Ascending aorta (tissue), 2 donors: ENCODE measurements at regions not wholly inside any gene's neighbourhood (a gene's known extent, or its start where the extent isn't known, plus 50 kb on each side); places are given as distances from the start of the nearest gene placed in this dataset.

Experiments
- DNase-seq, 2 donors: peaks; one replicate each; pipeline ENCODE4 v3.0.0-alpha.2; 2019; ENCODE audit warnings: low spot score in 2 of 2
- H3K27ac ChIP-seq, 2 donors: fragments of 200-600 bp; sonication (generic); one replicate each; pipeline ENCODE4 v1.5.1; 2016 to 2017; ENCODE audit warnings: mild to moderate bottlenecking in 1 of 2
- H3K27me3 ChIP-seq: fragments of 200-600 bp; sonication (generic); one replicate; pipeline ENCODE4 v1.5.1; 2017
- H3K36me3 ChIP-seq, 2 donors: fragments of 200-600 bp; sonication (generic); one replicate each; pipeline ENCODE4 v1.5.1; 2016
- H3K4me1 ChIP-seq, 2 donors: fragments of 200-600 bp; sonication (generic); one replicate each; pipeline ENCODE4 v1.5.1; 2016 to 2017; ENCODE audit warnings: mild to moderate bottlenecking in 1 of 2
- H3K4me3 ChIP-seq, 2 donors: fragments of 200-600 bp; sonication (generic); one replicate each; pipeline ENCODE4 v1.5.1; 2016 to 2017; ENCODE audit warnings: mild to moderate bottlenecking in 1 of 2
- H3K9me3 ChIP-seq, 2 donors: fragments of 200-600 bp; sonication (generic); one replicate each; pipeline ENCODE4 v1.5.1; 2016
- CTCF ChIP-seq, 3 experiments: fragments of 200-600 bp in 2 of 3; fragments of 450-650 bp in 1 of 3; sonication (generic) in 2 of 3; IDR thresholded peaks; one replicate each; pipeline ENCODE4 v1.5.1; 2016 to 2019; ENCODE audit warnings: antibody characterized with exemption in 3 of 3, mild to moderate bottlenecking in 1 of 3, moderate library complexity in 1 of 3
- intact Hi-C: fragments of 100-400 bp; cut with DNase I; formaldehyde crosslinking; loops from one replicate; pipeline ENCODE4 v1.15.1; 2023

- intact Hi-C loops: no loop called here
- no peak overlapping the region for H3K27ac ChIP-seq
- TF ChIP-seq CTCF (IDR thresholded peaks at IDR 0.05): no peak
- no peaks in the 10 kb centered on the region for H3K9me3 ChIP-seq
- no peaks in the 10 kb centered on the region for H3K36me3 ChIP-seq
- no peaks in the 10 kb centered on the region for H3K27me3 ChIP-seq
- no peaks in the 10 kb centered on the region for H3K4me1 ChIP-seq
- H3K4me3 ChIP-seq: no peak overlapping the region
- no peak for DNase-seq
Observed at GRCh38 chr16:79982361-79982760, 381.8 kb upstream of the MAF start.

DNA sequence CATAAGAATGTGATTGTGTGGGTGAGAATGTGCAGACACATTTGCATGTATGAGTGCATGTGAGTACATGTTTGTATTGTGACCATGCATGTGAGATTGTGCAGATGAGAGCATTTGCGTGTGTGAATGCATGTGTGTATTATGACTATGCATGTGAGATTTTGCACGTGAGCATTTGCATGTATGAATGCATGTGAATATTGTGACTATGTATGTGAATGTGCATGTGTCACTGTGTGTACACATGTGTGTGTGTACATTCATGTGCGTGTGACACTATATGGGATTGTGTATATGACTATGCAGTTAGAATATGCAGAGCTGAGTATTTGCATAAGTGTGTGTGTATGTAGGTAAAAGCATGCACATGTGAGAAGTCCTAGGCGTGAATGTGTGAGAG is 381.3 kb upstream of the MAF start:
- Histone ChIP-seq H3K9me3 (no peaks in the 10 kb centered on the region), H3K27me3 (no peaks in the 10 kb centered on the region), H3K4me3 (no peak overlapping the region), H3K36me3 (no peaks in the 10 kb centered on the region), H3K4me1 (no peaks in the 10 kb centered on the region), H3K27ac (no peak overlapping the region)
- intact Hi-C loops: no loop called here
- TF ChIP-seq CTCF (IDR thresholded peaks at IDR 0.05): no peak
- DNase-seq: no peak

DNA sequence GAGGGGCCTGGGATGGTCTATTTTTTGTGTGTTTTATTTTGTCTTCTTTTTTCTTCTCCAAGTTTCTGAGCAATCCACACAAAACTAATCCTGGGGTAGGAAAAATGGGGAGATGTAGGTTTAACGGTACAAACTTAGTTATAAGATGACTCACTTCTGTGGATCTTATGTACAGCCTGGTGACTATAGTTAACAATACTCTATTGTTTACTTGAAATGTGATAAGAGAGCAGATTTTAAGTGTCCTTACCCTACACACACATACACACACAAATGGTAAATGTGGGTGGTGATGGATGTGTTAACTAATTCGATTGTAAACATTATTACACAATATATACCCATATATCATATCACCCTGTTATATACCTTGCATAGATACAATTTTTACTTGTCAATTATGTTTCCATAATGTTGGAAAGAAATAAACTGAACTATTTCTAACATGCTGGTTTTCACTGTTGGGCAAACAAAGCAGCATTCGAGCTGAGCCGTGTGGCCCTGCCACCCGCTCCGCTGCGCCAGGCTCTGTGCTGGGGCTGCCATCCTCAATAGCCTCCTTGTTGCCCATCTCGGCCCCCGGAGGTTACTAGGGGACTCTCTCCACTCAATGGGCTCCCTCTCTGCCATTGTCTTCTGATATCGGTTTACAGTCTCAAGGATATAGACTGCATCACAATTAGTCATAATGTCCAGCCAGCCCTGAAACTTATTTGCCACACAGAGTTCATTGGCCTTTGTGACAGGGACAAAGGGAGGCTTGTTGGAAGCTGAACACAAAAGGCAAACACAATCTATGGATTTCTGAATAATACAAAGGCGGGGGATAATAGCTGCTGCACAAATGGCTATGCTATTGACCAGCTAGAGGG is 380.3 kb upstream of the MAF start:
- Histone ChIP-seq H3K27ac (no peak overlapping the region), H3K9me3 (no peaks in the 10 kb centered on the region), H3K4me1 (no peaks in the 10 kb centered on the region), H3K36me3 (no peaks in the 10 kb centered on the region), H3K4me3 (no peak overlapping the region), H3K27me3 (no peaks in the 10 kb centered on the region)
- no peak for DNase-seq
- TF ChIP-seq CTCF (IDR thresholded peaks at IDR 0.05): no peak
- intact Hi-C loops: no loop called here

- no peak overlapping the region for H3K27ac ChIP-seq
- H3K27me3 ChIP-seq: no peaks in the 10 kb centered on the region
- intact Hi-C loops: no loop called here
- no peak overlapping the region for H3K4me3 ChIP-seq
- no peaks in the 10 kb centered on the region for H3K36me3 ChIP-seq
- no peak for TF ChIP-seq CTCF (IDR thresholded peaks at IDR 0.05)
- H3K4me1 ChIP-seq: no peaks in the 10 kb centered on the region
- H3K9me3 ChIP-seq: no peaks in the 10 kb centered on the region
- DNase-seq: no peak
Observed at GRCh38 chr16:79977940-79978836, 377.7 kb upstream of the MAF start.

GRCh38 chr16:79973320-79973719 is 372.8 kb upstream of the MAF start:
- TF ChIP-seq CTCF (IDR thresholded peaks at IDR 0.05): no peak
- no peak for DNase-seq
- H3K36me3 ChIP-seq: no peaks in the 10 kb centered on the region
- H3K27ac ChIP-seq: no peak overlapping the region
- no peak overlapping the region for H3K4me3 ChIP-seq
- intact Hi-C loops: no loop called here
- H3K27me3 ChIP-seq: no peaks in the 10 kb centered on the region
- H3K4me1 ChIP-seq: no peaks in the 10 kb centered on the region
- H3K9me3 ChIP-seq: no peaks in the 10 kb centered on the region
